ENCODE measurements at regions not wholly inside any gene's neighbourhood (a gene's known extent, or its start where the extent isn't known, plus 50 kb on each side); places are given as distances from the start of the nearest gene placed in this dataset.

- Mint-ChIP-seq H3K27me3 (peaks cover 4% of the 10 kb centered on the region), H3K4me3 (no peak overlapping the region), H3K4me1 (no peaks in the 10 kb centered on the region), H3K9me3 (ENCODE audit: insufficient read depth) (peaks cover 9% of the 10 kb centered on the region), H3K27ac (no peak overlapping the region)
- Histone ChIP-seq H3K36me3 (replicated peaks in 1 of 2; ENCODE audit: control extremely low read depth in 1 of 2, control insufficient read depth in 1 of 2, extremely low read depth in 1 of 2, insufficient read depth in 2 of 2, low read length in 1 of 2) (no peaks in the 10 kb centered on the region), H3K27me3 (replicated peaks in 1 of 4; ENCODE audit: control extremely low read depth in 1 of 4, control insufficient read depth in 3 of 4, insufficient read depth in 4 of 4, low read length in 3 of 4) (peaks cover 0 to 6% (median 0%) of the 10 kb centered on the region in 4 experiments), H3K4me1 (ENCODE audit: control insufficient read depth in 2 of 2, insufficient read depth in 2 of 2, low read length in 2 of 2) (no peaks in the 10 kb centered on the region), H3K79me2 (ENCODE audit: control insufficient read depth, insufficient read depth, low read length) (no peaks in the 10 kb centered on the region), H2AFZ (ENCODE audit: insufficient read depth, low read depth, low read length, poor library complexity, severe bottlenecking) (no peak overlapping the region), H3K9me3 (ENCODE audit: control extremely low read depth in 1 of 3, control insufficient read depth in 2 of 3, insufficient read depth in 1 of 3, low read length in 2 of 3) (peaks cover 0 to 14% (median 10%) of the 10 kb centered on the region in 3 donors), H3K9ac (ENCODE audit: low read length) (no peak overlapping the region), H3K27ac (ENCODE audit: low read length in 2 of 2) (no peak overlapping the region), H4K20me1 (ENCODE audit: control insufficient read depth, insufficient read depth, low read length, poor library complexity, severe bottlenecking) (no peaks in the 10 kb centered on the region), H3K4me3 (ENCODE audit: control extremely low read depth in 1 of 5, extremely low read depth in 1 of 5, insufficient read depth in 1 of 5, low read depth in 2 of 5, low read length in 4 of 5) (no peak overlapping the region), H3K4me2 (replicated peaks; ENCODE audit: low read depth, low read length, poor library complexity, severe bottlenecking) (no peak overlapping the region)
- WGBS (ENCODE audit: insufficient coverage) = 88% methylated on average over 4 of the region's 7 CpGs
- TF ChIP-seq CTCF (IDR thresholded peaks at IDR 0.05) (no peak), EZH2 (IDR thresholded peaks at IDR 0.05; ENCODE audit: borderline replicate concordance, insufficient read depth, low read depth, low read length, poor library complexity, severe bottlenecking) (no peak)
- DNase-seq (no peak), ATAC-seq (ENCODE audit: low read depth) (no peak)
- ChIA-PET POLR2A (no interaction called here), CTCF (no interaction called here)
- intact Hi-C loops (cut with micrococcal nuclease) = no loop called here
These were observed 74.4 kb upstream of the TMPRSS2 start for GRCh38 chr21:41582298-41582840.

- intact Hi-C loops (cut with micrococcal nuclease) = no loop called here
- ATAC-seq (ENCODE audit: low read depth) (no peak), DNase-seq (no peak)
- Histone ChIP-seq H3K36me3 (replicated peaks in 1 of 2; ENCODE audit: control extremely low read depth in 1 of 2, control insufficient read depth in 1 of 2, extremely low read depth in 1 of 2, insufficient read depth in 2 of 2, low read length in 1 of 2) (no peaks in the 10 kb centered on the region), H4K20me1 (ENCODE audit: control insufficient read depth, insufficient read depth, low read length, poor library complexity, severe bottlenecking) (no peaks in the 10 kb centered on the region), H3K4me2 (replicated peaks; ENCODE audit: low read depth, low read length, poor library complexity, severe bottlenecking) (no peak overlapping the region), H3K9me3 (ENCODE audit: control extremely low read depth in 1 of 3, control insufficient read depth in 2 of 3, insufficient read depth in 1 of 3, low read length in 2 of 3) (peaks cover 0 to 18% (median 10%) of the 10 kb centered on the region in 3 donors), H3K9ac (ENCODE audit: low read length) (no peak overlapping the region), H2AFZ (ENCODE audit: insufficient read depth, low read depth, low read length, poor library complexity, severe bottlenecking) (no peak overlapping the region), H3K27me3 (replicated peaks in 1 of 4; ENCODE audit: control extremely low read depth in 1 of 4, control insufficient read depth in 3 of 4, insufficient read depth in 4 of 4, low read length in 3 of 4) (peaks cover 0 to 6% (median 0%) of the 10 kb centered on the region in 4 experiments), H3K4me1 (ENCODE audit: control insufficient read depth in 2 of 2, insufficient read depth in 2 of 2, low read length in 2 of 2) (no peaks in the 10 kb centered on the region), H3K4me3 (ENCODE audit: control extremely low read depth in 1 of 5, extremely low read depth in 1 of 5, insufficient read depth in 1 of 5, low read depth in 2 of 5, low read length in 4 of 5) (no peak overlapping the region), H3K27ac (ENCODE audit: low read length in 2 of 2) (no peak overlapping the region), H3K79me2 (ENCODE audit: control insufficient read depth, insufficient read depth, low read length) (no peaks in the 10 kb centered on the region)
- TF ChIP-seq EZH2 (IDR thresholded peaks at IDR 0.05; ENCODE audit: borderline replicate concordance, insufficient read depth, low read depth, low read length, poor library complexity, severe bottlenecking) (no peak), CTCF (IDR thresholded peaks at IDR 0.05) (no peak)
- ChIA-PET POLR2A (no interaction called here), CTCF (no interaction called here)
- H3K4me3 Mint-ChIP-seq = no peak overlapping the region
- H3K9me3 Mint-ChIP-seq (ENCODE audit: insufficient read depth) = peaks cover 9% of the 10 kb centered on the region
- peaks cover 4% of the 10 kb centered on the region for H3K27me3 Mint-ChIP-seq
- 85% methylated on average over 6 of the region's 16 CpGs for WGBS (ENCODE audit: insufficient coverage)
- H3K27ac Mint-ChIP-seq = no peak overlapping the region
- no peaks in the 10 kb centered on the region for H3K4me1 Mint-ChIP-seq
These were observed 73.8 kb upstream of the TMPRSS2 start for GRCh38 chr21:41581592-41582228.
